C4-2B (cell line): ENCODE measurements at regions not wholly inside any gene's neighbourhood (a gene's known extent, or its start where the extent isn't known, plus 50 kb on each side); places are given as distances from the start of the nearest gene placed in this dataset.

Experiments
- ZFX ChIP-seq: fragments of 450-650 bp; IDR thresholded peaks from 2 replicates; pipeline ENCODE4 v1.6.1; 2017
- TF ChIP-seq, protein P1 (sequence below): fragments of 450-650 bp; conservative IDR thresholded peaks from 2 replicates; pipeline ENCODE4 v1.5.1; 2017; ENCODE audit warnings: mild to moderate bottlenecking

DNA sequence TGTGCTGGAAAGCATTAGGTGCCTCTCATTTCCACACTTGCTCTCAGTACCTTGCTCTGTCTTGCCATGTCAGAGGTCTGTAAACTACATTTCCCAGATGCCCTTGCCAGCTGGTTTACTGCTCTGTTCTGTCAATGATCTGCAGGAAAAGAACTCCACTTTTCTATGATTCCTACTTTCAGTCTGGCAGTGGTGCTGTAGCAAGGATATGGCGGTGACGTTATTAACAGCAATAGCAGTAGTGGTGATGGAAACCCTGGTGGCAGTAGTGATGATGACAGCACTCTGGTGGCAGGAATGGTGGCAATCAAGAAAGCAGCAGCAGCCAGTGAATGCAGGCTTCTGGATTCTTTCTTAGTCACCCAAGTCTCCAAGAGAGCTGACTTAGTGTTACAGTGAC lies 665.2 kb downstream of the DIPK2A start:
- TF ChIP-seq, protein P1, sequence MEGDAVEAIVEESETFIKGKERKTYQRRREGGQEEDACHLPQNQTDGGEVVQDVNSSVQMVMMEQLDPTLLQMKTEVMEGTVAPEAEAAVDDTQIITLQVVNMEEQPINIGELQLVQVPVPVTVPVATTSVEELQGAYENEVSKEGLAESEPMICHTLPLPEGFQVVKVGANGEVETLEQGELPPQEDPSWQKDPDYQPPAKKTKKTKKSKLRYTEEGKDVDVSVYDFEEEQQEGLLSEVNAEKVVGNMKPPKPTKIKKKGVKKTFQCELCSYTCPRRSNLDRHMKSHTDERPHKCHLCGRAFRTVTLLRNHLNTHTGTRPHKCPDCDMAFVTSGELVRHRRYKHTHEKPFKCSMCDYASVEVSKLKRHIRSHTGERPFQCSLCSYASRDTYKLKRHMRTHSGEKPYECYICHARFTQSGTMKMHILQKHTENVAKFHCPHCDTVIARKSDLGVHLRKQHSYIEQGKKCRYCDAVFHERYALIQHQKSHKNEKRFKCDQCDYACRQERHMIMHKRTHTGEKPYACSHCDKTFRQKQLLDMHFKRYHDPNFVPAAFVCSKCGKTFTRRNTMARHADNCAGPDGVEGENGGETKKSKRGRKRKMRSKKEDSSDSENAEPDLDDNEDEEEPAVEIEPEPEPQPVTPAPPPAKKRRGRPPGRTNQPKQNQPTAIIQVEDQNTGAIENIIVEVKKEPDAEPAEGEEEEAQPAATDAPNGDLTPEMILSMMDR: no peak
- no peak for TF ChIP-seq ZFX
